K562 (cell line): ENCODE measurements at regions not wholly inside any gene's neighbourhood (a gene's known extent, or its start where the extent isn't known, plus 50 kb on each side); places are given as distances from the start of the nearest gene placed in this dataset.
A peak's percentile ranks its signal among the peaks of the same experiment; 100 is the strongest.

Experiments
- ARID1B ChIP-seq: fragments of 450-650 bp; IDR thresholded peaks from 2 replicates; pipeline ENCODE4 v1.6.1; 2016; ENCODE audit warnings: antibody characterized with exemption, mild to moderate bottlenecking, inconsistent platforms
- EP400 ChIP-seq: fragments of 450-650 bp; IDR thresholded peaks from 2 replicates; pipeline ENCODE4 v1.6.1; 2017; ENCODE audit warnings: antibody characterized with exemption, mild to moderate bottlenecking, moderate library complexity
- NKRF ChIP-seq: fragments of 450-650 bp; IDR thresholded peaks from 2 replicates; pipeline ENCODE4 v1.6.1; 2016; ENCODE audit warnings: borderline replicate concordance
- SIN3A ChIP-seq, 2 experiments: fragments of 150-350 bp in 1 of 2; IDR thresholded peaks; 2 replicates each; pipeline ENCODE4 v1.6.1; 2011 to 2016; ENCODE audit warnings: borderline replicate concordance in 2 of 2, low read depth in 2 of 2, low read length in 2 of 2, mild to moderate bottlenecking in 2 of 2, moderate library complexity in 2 of 2; ENCODE audit not compliant: control insufficient read depth in 1 of 2
- TCF3 ChIP-seq: sonication (generic); formaldehyde crosslinking; IDR thresholded peaks from 2 replicates; pipeline ENCODE4 v1.4.0; 2020; ENCODE audit warnings: mild to moderate bottlenecking, missing genetic modification reagents
- ZZZ3 ChIP-seq: fragments of 450-650 bp; IDR thresholded peaks from 2 replicates; pipeline ENCODE4 v1.6.1; 2016; ENCODE audit warnings: antibody characterized with exemption, mild to moderate bottlenecking, moderate library complexity
- TF ChIP-seq, protein P1 (sequence below): fragments of 450-650 bp; IDR thresholded peaks from 2 replicates; pipeline ENCODE4 v1.6.1; 2014; ENCODE audit warnings: low read depth, mild to moderate bottlenecking, moderate library complexity, borderline replicate concordance
- TF ChIP-seq, protein P2 (sequence below): fragments of 450-650 bp; IDR thresholded peaks from 2 replicates; pipeline ENCODE4 v1.6.1; 2017; ENCODE audit warnings: antibody characterized with exemption, mild to moderate bottlenecking

- TF ChIP-seq, protein P1, sequence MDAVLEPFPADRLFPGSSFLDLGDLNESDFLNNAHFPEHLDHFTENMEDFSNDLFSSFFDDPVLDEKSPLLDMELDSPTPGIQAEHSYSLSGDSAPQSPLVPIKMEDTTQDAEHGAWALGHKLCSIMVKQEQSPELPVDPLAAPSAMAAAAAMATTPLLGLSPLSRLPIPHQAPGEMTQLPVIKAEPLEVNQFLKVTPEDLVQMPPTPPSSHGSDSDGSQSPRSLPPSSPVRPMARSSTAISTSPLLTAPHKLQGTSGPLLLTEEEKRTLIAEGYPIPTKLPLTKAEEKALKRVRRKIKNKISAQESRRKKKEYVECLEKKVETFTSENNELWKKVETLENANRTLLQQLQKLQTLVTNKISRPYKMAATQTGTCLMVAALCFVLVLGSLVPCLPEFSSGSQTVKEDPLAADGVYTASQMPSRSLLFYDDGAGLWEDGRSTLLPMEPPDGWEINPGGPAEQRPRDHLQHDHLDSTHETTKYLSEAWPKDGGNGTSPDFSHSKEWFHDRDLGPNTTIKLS, result no peak
- peak; percentile 41 to 86; a peak in 2 of 4 replicates for TF ChIP-seq SIN3A (IDR thresholded peaks at IDR 0.05; ENCODE audit: borderline replicate concordance in 2 of 2, control insufficient read depth in 1 of 2, low read depth in 2 of 2, low read length in 2 of 2)
- 0 out of 2 replicates have a peak, but pooled peaks have one; percentile 38 for TF ChIP-seq NKRF
- TF ChIP-seq ZZZ3, result no peak
- TF ChIP-seq, protein P2, sequence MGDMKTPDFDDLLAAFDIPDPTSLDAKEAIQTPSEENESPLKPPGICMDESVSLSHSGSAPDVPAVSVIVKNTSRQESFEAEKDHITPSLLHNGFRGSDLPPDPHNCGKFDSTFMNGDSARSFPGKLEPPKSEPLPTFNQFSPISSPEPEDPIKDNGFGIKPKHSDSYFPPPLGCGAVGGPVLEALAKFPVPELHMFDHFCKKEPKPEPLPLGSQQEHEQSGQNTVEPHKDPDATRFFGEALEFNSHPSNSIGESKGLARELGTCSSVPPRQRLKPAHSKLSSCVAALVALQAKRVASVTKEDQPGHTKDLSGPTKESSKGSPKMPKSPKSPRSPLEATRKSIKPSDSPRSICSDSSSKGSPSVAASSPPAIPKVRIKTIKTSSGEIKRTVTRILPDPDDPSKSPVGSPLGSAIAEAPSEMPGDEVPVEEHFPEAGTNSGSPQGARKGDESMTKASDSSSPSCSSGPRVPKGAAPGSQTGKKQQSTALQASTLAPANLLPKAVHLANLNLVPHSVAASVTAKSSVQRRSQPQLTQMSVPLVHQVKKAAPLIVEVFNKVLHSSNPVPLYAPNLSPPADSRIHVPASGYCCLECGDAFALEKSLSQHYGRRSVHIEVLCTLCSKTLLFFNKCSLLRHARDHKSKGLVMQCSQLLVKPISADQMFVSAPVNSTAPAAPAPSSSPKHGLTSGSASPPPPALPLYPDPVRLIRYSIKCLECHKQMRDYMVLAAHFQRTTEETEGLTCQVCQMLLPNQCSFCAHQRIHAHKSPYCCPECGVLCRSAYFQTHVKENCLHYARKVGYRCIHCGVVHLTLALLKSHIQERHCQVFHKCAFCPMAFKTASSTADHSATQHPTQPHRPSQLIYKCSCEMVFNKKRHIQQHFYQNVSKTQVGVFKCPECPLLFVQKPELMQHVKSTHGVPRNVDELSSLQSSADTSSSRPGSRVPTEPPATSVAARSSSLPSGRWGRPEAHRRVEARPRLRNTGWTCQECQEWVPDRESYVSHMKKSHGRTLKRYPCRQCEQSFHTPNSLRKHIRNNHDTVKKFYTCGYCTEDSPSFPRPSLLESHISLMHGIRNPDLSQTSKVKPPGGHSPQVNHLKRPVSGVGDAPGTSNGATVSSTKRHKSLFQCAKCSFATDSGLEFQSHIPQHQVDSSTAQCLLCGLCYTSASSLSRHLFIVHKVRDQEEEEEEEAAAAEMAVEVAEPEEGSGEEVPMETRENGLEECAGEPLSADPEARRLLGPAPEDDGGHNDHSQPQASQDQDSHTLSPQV, result 0 out of 2 replicates have a peak, but pooled peaks have one; percentile 19
- TF ChIP-seq TCF3 (CRISPR knock-in tag), result 0 out of 2 replicates have a peak, but pooled peaks have one; percentile 33
- peak; percentile 18; the same call in 1 of the 2 replicates for TF ChIP-seq EP400
- peak; percentile 68; the same call in 1 of the 2 replicates for TF ChIP-seq ARID1B
These were observed 64.2 kb downstream of the ARHGAP35 start (continued) for GRCh38 chr19:46924874-46925547.
